ENCODE measurements at regions not wholly inside any gene's neighbourhood (a gene's known extent, or its start where the extent isn't known, plus 50 kb on each side); places are given as distances from the start of the nearest gene placed in this dataset.

- no peak overlapping the region for H3K27ac Mint-ChIP-seq
Measured at GRCh38 chr4:132240081-132240480, 909.0 kb upstream of the PCDH10 start.

GRCh38 chr4:132245319-132245718, 903.8 kb upstream of the PCDH10 start:
- Mint-ChIP-seq H3K4me1 (no peaks in the 10 kb centered on the region), H3K4me3 (no peak overlapping the region)

More at GRCh38 chr4:132240081-132240480, 909.0 kb upstream of the PCDH10 start:
- no peaks in the 10 kb centered on the region for H3K27me3 Mint-ChIP-seq
- no peaks in the 10 kb centered on the region for H3K36me3 Mint-ChIP-seq
- DNase-seq (no peak), ATAC-seq (no peak)
- no peak overlapping the region for H3K4me3 Mint-ChIP-seq
- H3K9me3 Mint-ChIP-seq (ENCODE audit: low read depth) = peaks cover 2% of the 10 kb centered on the region
- CTCF ChIA-PET = no interaction called here
- H3K4me1 Mint-ChIP-seq = no peaks in the 10 kb centered on the region

GRCh38 chr4:132264176-132264575, 884.9 kb upstream of the PCDH10 start:
- Mint-ChIP-seq H3K9me3 (ENCODE audit: low read depth) (no peaks in the 10 kb centered on the region), H3K4me1 (no peaks in the 10 kb centered on the region), H3K27me3 (no peaks in the 10 kb centered on the region), H3K27ac (no peak overlapping the region), H3K4me3 (no peak overlapping the region), H3K36me3 (no peaks in the 10 kb centered on the region)
- ATAC-seq (no peak), DNase-seq (no peak)
- CTCF ChIA-PET = no interaction called here

More at GRCh38 chr4:132245319-132245718, 903.8 kb upstream of the PCDH10 start:
- ATAC-seq (no peak), DNase-seq (no peak)
- Mint-ChIP-seq H3K27me3 (no peaks in the 10 kb centered on the region), H3K27ac (no peak overlapping the region), H3K9me3 (ENCODE audit: low read depth) (peaks cover 7% of the 10 kb centered on the region), H3K36me3 (no peaks in the 10 kb centered on the region)
- CTCF ChIA-PET = no interaction called here

GRCh38 chr4:132266374-132266773, 882.7 kb upstream of the PCDH10 start:
- CTCF ChIA-PET = no interaction called here

GRCh38 chr4:132267321-132267720, 881.8 kb upstream of the PCDH10 start:
- no peaks in the 10 kb centered on the region for H3K27me3 Mint-ChIP-seq
- H3K27ac Mint-ChIP-seq = no peak overlapping the region
- CTCF ChIA-PET = no interaction called here
- DNase-seq (no peak), ATAC-seq (no peak)
- H3K36me3 Mint-ChIP-seq = no peaks in the 10 kb centered on the region
- no peaks in the 10 kb centered on the region for H3K4me1 Mint-ChIP-seq
- no peaks in the 10 kb centered on the region for H3K9me3 Mint-ChIP-seq (ENCODE audit: low read depth)
- H3K4me3 Mint-ChIP-seq = no peak overlapping the region

More at GRCh38 chr4:132266374-132266773, 882.7 kb upstream of the PCDH10 start:
- Mint-ChIP-seq H3K4me1 (no peaks in the 10 kb centered on the region), H3K27me3 (no peaks in the 10 kb centered on the region), H3K27ac (no peak overlapping the region), H3K4me3 (no peak overlapping the region), H3K9me3 (ENCODE audit: low read depth) (no peaks in the 10 kb centered on the region), H3K36me3 (no peaks in the 10 kb centered on the region)
- ATAC-seq (no peak), DNase-seq (no peak)

- H3K9me3 Mint-ChIP-seq (ENCODE audit: low read depth) = peaks cover 2% of the 10 kb centered on the region
- H3K4me1 Mint-ChIP-seq = no peaks in the 10 kb centered on the region
- no peaks in the 10 kb centered on the region for H3K36me3 Mint-ChIP-seq
- H3K27me3 Mint-ChIP-seq = no peaks in the 10 kb centered on the region
- CTCF ChIA-PET = no interaction called here
- ATAC-seq = no peak
- H3K4me3 Mint-ChIP-seq = no peak overlapping the region
- H3K27ac Mint-ChIP-seq = no peak overlapping the region
- no peak for DNase-seq
Measured at GRCh38 chr4:132269303-132269990, 879.6 kb upstream of the PCDH10 start.

GRCh38 chr4:132275583-132276121, 873.4 kb upstream of the PCDH10 start:
- CTCF ChIA-PET = no interaction called here
- peaks cover 2% of the 10 kb centered on the region for H3K9me3 Mint-ChIP-seq (ENCODE audit: low read depth)
- no peaks in the 10 kb centered on the region for H3K4me1 Mint-ChIP-seq
- ATAC-seq (no peak), DNase-seq (no peak)
- no peak overlapping the region for H3K27ac Mint-ChIP-seq
- H3K27me3 Mint-ChIP-seq = no peaks in the 10 kb centered on the region
- no peak overlapping the region for H3K4me3 Mint-ChIP-seq
- no peaks in the 10 kb centered on the region for H3K36me3 Mint-ChIP-seq

- Mint-ChIP-seq H3K27ac (no peak overlapping the region), H3K4me1 (no peaks in the 10 kb centered on the region), H3K36me3 (no peaks in the 10 kb centered on the region), H3K9me3 (ENCODE audit: low read depth) (peaks cover 2% of the 10 kb centered on the region), H3K4me3 (no peak overlapping the region), H3K27me3 (no peaks in the 10 kb centered on the region)
- CTCF ChIA-PET = no interaction called here
- no peak for DNase-seq
- no peak for ATAC-seq
Measured at GRCh38 chr4:132276185-132276584, 872.9 kb upstream of the PCDH10 start.

GRCh38 chr4:132276989-132277388, 872.1 kb upstream of the PCDH10 start:
- H3K4me1 Mint-ChIP-seq = no peaks in the 10 kb centered on the region
- ATAC-seq = no peak
- no peaks in the 10 kb centered on the region for H3K27me3 Mint-ChIP-seq
- no peak overlapping the region for H3K4me3 Mint-ChIP-seq
- no peaks in the 10 kb centered on the region for H3K36me3 Mint-ChIP-seq
- CTCF ChIA-PET = no interaction called here
- no peak overlapping the region for H3K27ac Mint-ChIP-seq
- peaks cover 4% of the 10 kb centered on the region for H3K9me3 Mint-ChIP-seq (ENCODE audit: low read depth)
- no peak for DNase-seq

GRCh38 chr4:132281733-132282132, 867.4 kb upstream of the PCDH10 start:
- Mint-ChIP-seq H3K27ac (no peak overlapping the region), H3K36me3 (no peaks in the 10 kb centered on the region), H3K4me3 (no peak overlapping the region), H3K27me3 (no peaks in the 10 kb centered on the region), H3K9me3 (ENCODE audit: low read depth) (peaks cover 2% of the 10 kb centered on the region), H3K4me1 (no peaks in the 10 kb centered on the region)
- CTCF ChIA-PET = no interaction called here
- DNase-seq = no peak
- no peak for ATAC-seq

GRCh38 chr4:132284910-132285426, 864.1 kb upstream of the PCDH10 start:
- H3K4me1 Mint-ChIP-seq = no peaks in the 10 kb centered on the region
- no peak overlapping the region for H3K4me3 Mint-ChIP-seq
- H3K27me3 Mint-ChIP-seq = no peaks in the 10 kb centered on the region
- no peaks in the 10 kb centered on the region for H3K36me3 Mint-ChIP-seq
- no peak for DNase-seq
- H3K9me3 Mint-ChIP-seq (ENCODE audit: low read depth) = peaks cover 7% of the 10 kb centered on the region
- no peak for ATAC-seq
- no peak overlapping the region for H3K27ac Mint-ChIP-seq
- CTCF ChIA-PET = no interaction called here

GRCh38 chr4:132297346-132297745, 851.7 kb upstream of the PCDH10 start:
- H3K9me3 Mint-ChIP-seq (ENCODE audit: low read depth) = no peaks in the 10 kb centered on the region
- no peaks in the 10 kb centered on the region for H3K27me3 Mint-ChIP-seq
- CTCF ChIA-PET = no interaction called here

GRCh38 chr4:132299841-132300240, 849.3 kb upstream of the PCDH10 start:
- H3K4me1 Mint-ChIP-seq = no peaks in the 10 kb centered on the region
- H3K9me3 Mint-ChIP-seq (ENCODE audit: low read depth) = peaks cover 2% of the 10 kb centered on the region
- CTCF ChIA-PET = no interaction called here
- DNase-seq (no peak), ATAC-seq (no peak)
- no peaks in the 10 kb centered on the region for H3K27me3 Mint-ChIP-seq
- H3K27ac Mint-ChIP-seq = no peak overlapping the region
- no peaks in the 10 kb centered on the region for H3K36me3 Mint-ChIP-seq
- H3K4me3 Mint-ChIP-seq = no peak overlapping the region

More at GRCh38 chr4:132297346-132297745, 851.7 kb upstream of the PCDH10 start:
- Mint-ChIP-seq H3K27ac (no peak overlapping the region), H3K4me1 (no peaks in the 10 kb centered on the region), H3K4me3 (no peak overlapping the region), H3K36me3 (no peaks in the 10 kb centered on the region)
- ATAC-seq (no peak), DNase-seq (no peak)

GRCh38 chr4:132312521-132312920, 836.6 kb upstream of the PCDH10 start:
- no peak for ATAC-seq
- no peaks in the 10 kb centered on the region for H3K9me3 Mint-ChIP-seq (ENCODE audit: low read depth)
- no peak for DNase-seq
- no peak overlapping the region for H3K27ac Mint-ChIP-seq
- no peaks in the 10 kb centered on the region for H3K4me1 Mint-ChIP-seq
- H3K36me3 Mint-ChIP-seq = no peaks in the 10 kb centered on the region
- CTCF ChIA-PET = no interaction called here
- H3K4me3 Mint-ChIP-seq = no peak overlapping the region
- H3K27me3 Mint-ChIP-seq = no peaks in the 10 kb centered on the region
